Activated naive CD4-positive, alpha-beta T cell treated with anti-CD3 and anti-CD28 coated beads, Interleukin-2, amount 50 U/mL, for 24 hours (primary cell): ENCODE measurements at regions not wholly inside any gene's neighbourhood (a gene's known extent, or its start where the extent isn't known, plus 50 kb on each side); places are given as distances from the start of the nearest gene placed in this dataset.

Experiments used
- H3K27ac Mint-ChIP-seq: one replicate; pipeline ENCODE4 v1.8.0; 2021; ENCODE audit warnings: mild to moderate bottlenecking, mixed read lengths
- H3K27me3 Mint-ChIP-seq: one replicate; pipeline ENCODE4 v1.8.0; 2021; ENCODE audit warnings: mixed read lengths
- H3K36me3 Mint-ChIP-seq: one replicate; pipeline ENCODE4 v1.8.0; 2021; ENCODE audit warnings: mixed read lengths
- H3K4me1 Mint-ChIP-seq: one replicate; pipeline ENCODE4 v1.8.0; 2021; ENCODE audit warnings: mixed read lengths
- H3K4me3 Mint-ChIP-seq: one replicate; pipeline ENCODE4 v1.8.0; 2021; ENCODE audit warnings: mild to moderate bottlenecking, mixed read lengths
- H3K9me3 Mint-ChIP-seq: one replicate; pipeline ENCODE4 v1.8.0; 2021; ENCODE audit warnings: mixed read lengths

GRCh38 chr2:41568648-41569047, 479.2 kb upstream of the PKDCC start:
- H3K4me3 Mint-ChIP-seq: no peak overlapping the region
- no peaks in the 10 kb centered on the region for H3K36me3 Mint-ChIP-seq
- no peaks in the 10 kb centered on the region for H3K4me1 Mint-ChIP-seq
- peaks cover 3% of the 10 kb centered on the region for H3K27me3 Mint-ChIP-seq
- H3K9me3 Mint-ChIP-seq: peaks cover 9% of the 10 kb centered on the region
- H3K27ac Mint-ChIP-seq: no peak overlapping the region

GRCh38 chr2:41572154-41572553, 475.7 kb upstream of the PKDCC start:
- Mint-ChIP-seq H3K27me3 (peaks cover 3% of the 10 kb centered on the region), H3K36me3 (no peaks in the 10 kb centered on the region), H3K9me3 (peaks cover 9% of the 10 kb centered on the region), H3K4me3 (no peak overlapping the region), H3K4me1 (no peaks in the 10 kb centered on the region), H3K27ac (no peak overlapping the region)

DNA sequence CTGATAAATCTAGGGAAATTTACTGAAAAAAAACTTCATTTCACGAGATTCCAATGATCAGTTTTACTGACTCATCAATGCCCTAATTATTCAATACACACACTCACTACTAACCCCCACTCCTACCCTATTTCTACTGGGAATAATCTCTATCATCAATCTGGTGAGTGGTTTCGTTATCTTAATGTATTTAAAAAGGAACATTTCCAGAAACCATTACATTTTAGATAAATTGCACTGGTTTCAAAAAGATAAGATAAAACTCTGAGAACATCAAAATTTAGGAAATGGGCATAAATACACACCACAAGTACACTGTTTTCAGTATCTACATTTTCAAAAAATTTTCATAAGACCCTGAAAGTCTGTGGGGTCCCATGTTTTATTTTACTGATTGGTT, 471.4 kb upstream of the PKDCC start:
- Mint-ChIP-seq H3K36me3 (no peaks in the 10 kb centered on the region), H3K9me3 (no peaks in the 10 kb centered on the region), H3K27ac (no peak overlapping the region), H3K4me3 (no peak overlapping the region), H3K27me3 (peaks cover 2% of the 10 kb centered on the region), H3K4me1 (no peaks in the 10 kb centered on the region)

DNA sequence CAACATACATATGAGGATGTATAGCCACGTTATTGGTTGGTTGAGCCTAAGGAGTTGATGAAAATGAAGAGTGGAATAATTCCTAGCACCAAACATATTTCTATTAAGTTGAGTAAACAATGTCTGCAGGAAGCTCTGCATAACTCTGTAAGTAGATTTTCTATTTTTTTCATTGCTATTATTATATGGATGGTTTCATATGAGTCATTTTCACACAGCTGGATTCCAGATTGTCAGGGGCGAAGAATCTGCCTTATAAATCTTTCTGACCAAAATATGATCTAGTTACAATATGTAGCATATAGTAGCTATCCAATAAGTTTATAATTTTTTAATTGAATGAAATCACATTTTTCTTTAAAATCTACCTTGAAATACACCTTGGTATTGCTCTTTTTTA, 468.0 kb upstream of the PKDCC start:
- H3K27me3 Mint-ChIP-seq: peaks cover 6% of the 10 kb centered on the region
- H3K36me3 Mint-ChIP-seq: no peaks in the 10 kb centered on the region

DNA sequence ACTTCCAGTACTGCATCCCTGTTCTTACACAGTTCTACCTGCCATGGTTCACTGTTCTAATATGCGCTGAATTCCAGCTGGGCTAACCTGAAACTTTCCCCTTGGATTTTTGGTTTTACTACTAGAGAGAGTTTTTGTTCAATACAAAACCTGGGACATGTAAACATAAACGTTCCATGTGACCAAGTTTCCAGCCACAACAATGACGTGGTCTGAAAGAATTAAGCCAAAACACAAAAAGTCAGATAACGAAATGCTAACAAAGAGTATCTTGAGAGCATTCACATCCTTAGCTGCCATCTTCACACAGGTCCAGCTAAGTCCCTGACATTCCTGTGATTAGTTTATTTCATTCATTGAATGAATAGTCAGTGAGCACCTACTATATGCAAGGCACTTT, 467.0 kb upstream of the PKDCC start:
- Mint-ChIP-seq H3K4me3 (no peak overlapping the region), H3K27me3 (peaks cover 6% of the 10 kb centered on the region), H3K9me3 (peaks cover 18% of the 10 kb centered on the region), H3K4me1 (no peaks in the 10 kb centered on the region), H3K36me3 (no peaks in the 10 kb centered on the region), H3K27ac (no peak overlapping the region)

More for the DNA sequence above, 468.0 kb upstream of the PKDCC start:
- H3K4me3 Mint-ChIP-seq: no peak overlapping the region
- no peak overlapping the region for H3K27ac Mint-ChIP-seq
- no peaks in the 10 kb centered on the region for H3K4me1 Mint-ChIP-seq
- peaks cover 8% of the 10 kb centered on the region for H3K9me3 Mint-ChIP-seq

DNA sequence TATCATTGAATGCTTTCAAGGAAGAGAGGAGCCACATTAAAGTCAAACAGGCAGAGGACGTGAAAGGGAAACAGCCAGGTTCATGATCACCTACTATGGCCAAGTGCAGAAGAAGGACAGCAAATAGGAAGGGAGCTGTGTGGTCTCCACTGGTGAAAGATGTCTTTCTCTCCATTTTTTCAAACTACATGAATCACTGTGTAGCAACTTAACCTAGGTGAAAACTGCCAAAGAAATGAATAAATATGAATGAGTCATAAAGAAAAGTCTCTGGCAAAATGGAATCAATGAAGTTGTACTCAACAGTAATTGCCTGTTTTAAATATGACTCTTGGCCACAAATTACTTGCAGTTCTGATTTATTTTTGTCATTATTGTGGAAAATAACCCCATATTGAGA, 452.6 kb upstream of the PKDCC start:
- H3K9me3 Mint-ChIP-seq: no peaks in the 10 kb centered on the region
- H3K36me3 Mint-ChIP-seq: no peaks in the 10 kb centered on the region
- H3K27ac Mint-ChIP-seq: no peak overlapping the region
- no peaks in the 10 kb centered on the region for H3K4me1 Mint-ChIP-seq
- H3K27me3 Mint-ChIP-seq: peaks cover 3% of the 10 kb centered on the region
- H3K4me3 Mint-ChIP-seq: no peak overlapping the region

GRCh38 chr2:41597680-41598079, 450.1 kb upstream of the PKDCC start:
- Mint-ChIP-seq H3K36me3 (no peaks in the 10 kb centered on the region), H3K27ac (no peak overlapping the region), H3K4me1 (no peaks in the 10 kb centered on the region), H3K9me3 (no peaks in the 10 kb centered on the region), H3K27me3 (peaks cover 3% of the 10 kb centered on the region), H3K4me3 (no peak overlapping the region)

- H3K36me3 Mint-ChIP-seq: no peaks in the 10 kb centered on the region
- H3K27ac Mint-ChIP-seq: no peak overlapping the region
- H3K4me3 Mint-ChIP-seq: no peak overlapping the region
- H3K27me3 Mint-ChIP-seq: peaks cover 3% of the 10 kb centered on the region
- no peaks in the 10 kb centered on the region for H3K9me3 Mint-ChIP-seq
- no peaks in the 10 kb centered on the region for H3K4me1 Mint-ChIP-seq
Measured at GRCh38 chr2:41598161-41598894, 449.5 kb upstream of the PKDCC start.

DNA sequence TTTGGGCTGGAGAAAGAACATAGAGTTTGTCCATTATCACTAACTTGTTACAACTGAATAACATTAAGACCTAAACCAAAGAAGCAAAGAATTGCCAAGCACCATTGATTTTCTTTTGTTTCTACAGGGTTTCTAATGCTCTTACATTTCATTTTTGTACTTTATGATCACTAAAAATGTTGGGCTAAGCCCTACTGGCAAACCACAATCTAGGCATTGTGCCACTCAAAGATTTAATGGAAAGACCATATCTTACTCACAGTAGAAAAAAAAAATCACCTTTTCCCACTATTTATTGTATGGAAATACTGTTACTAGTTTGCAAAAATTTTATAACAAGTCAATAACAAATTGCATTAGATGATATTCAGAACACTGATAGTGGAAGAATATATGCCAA, 447.4 kb upstream of the PKDCC start:
- peaks cover 3% of the 10 kb centered on the region for H3K27me3 Mint-ChIP-seq
- no peaks in the 10 kb centered on the region for H3K9me3 Mint-ChIP-seq
- no peak overlapping the region for H3K27ac Mint-ChIP-seq
- no peaks in the 10 kb centered on the region for H3K36me3 Mint-ChIP-seq
- no peak overlapping the region for H3K4me3 Mint-ChIP-seq
- H3K4me1 Mint-ChIP-seq: no peaks in the 10 kb centered on the region

DNA sequence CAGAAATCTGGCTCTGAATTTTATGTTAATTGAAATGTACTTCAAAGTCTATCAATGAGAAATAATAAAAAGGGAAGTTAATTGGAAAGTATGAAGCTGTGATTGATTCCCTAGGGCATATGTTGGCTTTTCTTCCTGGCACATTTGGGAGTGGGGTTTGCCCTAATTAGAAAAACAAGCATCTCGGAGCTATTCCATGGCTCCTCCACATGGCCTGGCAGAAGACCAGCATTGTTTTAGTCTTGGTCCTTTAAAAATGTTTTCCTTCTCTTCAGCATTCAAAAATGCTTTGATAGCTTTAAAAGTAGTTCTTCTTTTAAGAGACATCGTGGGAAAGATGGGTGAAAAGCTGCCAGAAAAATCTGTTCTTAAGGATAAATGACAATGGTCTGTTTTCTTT, 445.5 kb upstream of the PKDCC start:
- H3K4me1 Mint-ChIP-seq: no peaks in the 10 kb centered on the region
- no peaks in the 10 kb centered on the region for H3K36me3 Mint-ChIP-seq
- H3K27me3 Mint-ChIP-seq: peaks cover 2% of the 10 kb centered on the region
- no peak overlapping the region for H3K4me3 Mint-ChIP-seq
- no peak overlapping the region for H3K27ac Mint-ChIP-seq
- no peaks in the 10 kb centered on the region for H3K9me3 Mint-ChIP-seq

DNA sequence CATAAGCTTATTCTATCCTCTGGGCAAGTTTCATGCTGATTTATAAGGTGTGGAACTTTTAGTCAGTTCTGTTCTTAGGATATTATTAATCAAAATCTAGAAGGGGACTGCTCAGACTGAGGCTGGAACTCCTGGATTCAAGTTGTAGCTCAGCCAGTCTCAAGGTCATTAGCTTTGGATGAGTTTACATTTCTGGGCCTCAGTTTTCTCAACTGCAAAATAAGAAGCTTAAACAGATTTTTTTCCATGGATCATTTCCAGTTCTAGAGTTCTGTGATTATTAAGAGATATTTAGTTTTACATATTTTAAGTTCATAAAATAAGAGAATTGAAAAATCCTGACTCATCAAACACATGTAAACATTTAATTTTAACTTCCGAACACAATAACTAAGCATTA, 442.5 kb upstream of the PKDCC start:
- Mint-ChIP-seq H3K27ac (no peak overlapping the region), H3K4me1 (no peaks in the 10 kb centered on the region), H3K9me3 (no peaks in the 10 kb centered on the region), H3K27me3 (peaks cover 2% of the 10 kb centered on the region), H3K4me3 (no peak overlapping the region), H3K36me3 (no peaks in the 10 kb centered on the region)

- Mint-ChIP-seq H3K4me1 (no peaks in the 10 kb centered on the region), H3K4me3 (no peak overlapping the region)
Measured at GRCh38 chr2:41605914-41606313, 441.9 kb upstream of the PKDCC start.

GRCh38 chr2:41610501-41611190, 437.2 kb upstream of the PKDCC start:
- H3K27ac Mint-ChIP-seq: no peak overlapping the region
- H3K4me1 Mint-ChIP-seq: no peaks in the 10 kb centered on the region
- no peak overlapping the region for H3K4me3 Mint-ChIP-seq
- no peaks in the 10 kb centered on the region for H3K9me3 Mint-ChIP-seq
- H3K36me3 Mint-ChIP-seq: no peaks in the 10 kb centered on the region
- peaks cover 2% of the 10 kb centered on the region for H3K27me3 Mint-ChIP-seq

More at GRCh38 chr2:41605914-41606313, 441.9 kb upstream of the PKDCC start:
- H3K36me3 Mint-ChIP-seq: no peaks in the 10 kb centered on the region
- H3K27me3 Mint-ChIP-seq: peaks cover 2% of the 10 kb centered on the region
- no peak overlapping the region for H3K27ac Mint-ChIP-seq
- H3K9me3 Mint-ChIP-seq: no peaks in the 10 kb centered on the region

DNA sequence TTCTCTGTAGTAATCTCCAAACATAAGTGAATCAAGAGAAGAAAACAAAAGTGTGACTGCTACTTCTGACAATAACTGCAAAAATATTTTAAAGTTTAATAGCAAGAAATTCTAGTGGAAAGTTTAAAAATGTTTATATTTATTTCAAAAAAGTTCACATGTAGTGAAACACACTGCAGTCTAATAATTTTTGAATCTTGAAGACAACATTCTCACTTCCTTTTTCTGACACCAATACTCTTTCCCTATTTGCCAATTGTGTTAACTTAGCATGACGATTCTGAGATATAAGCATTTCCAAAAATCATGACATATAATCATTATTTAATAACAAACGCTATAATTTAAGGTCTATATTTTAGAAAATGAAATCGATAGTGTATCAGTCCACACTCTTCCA, 429.1 kb upstream of the PKDCC start:
- no peaks in the 10 kb centered on the region for H3K4me1 Mint-ChIP-seq
- no peaks in the 10 kb centered on the region for H3K36me3 Mint-ChIP-seq
- no peaks in the 10 kb centered on the region for H3K9me3 Mint-ChIP-seq
- peaks cover 5% of the 10 kb centered on the region for H3K27me3 Mint-ChIP-seq
- no peak overlapping the region for H3K4me3 Mint-ChIP-seq
- no peak overlapping the region for H3K27ac Mint-ChIP-seq

- Mint-ChIP-seq H3K9me3 (no peaks in the 10 kb centered on the region), H3K27me3 (peaks cover 7% of the 10 kb centered on the region), H3K36me3 (no peaks in the 10 kb centered on the region), H3K4me1 (no peaks in the 10 kb centered on the region), H3K27ac (no peak overlapping the region), H3K4me3 (no peak overlapping the region)
Measured at GRCh38 chr2:41621095-41621494, 426.7 kb upstream of the PKDCC start.

GRCh38 chr2:41621563-41621962, 426.3 kb upstream of the PKDCC start:
- no peak overlapping the region for H3K4me3 Mint-ChIP-seq

More at GRCh38 chr2:41621563-41621962, 426.3 kb upstream of the PKDCC start:
- Mint-ChIP-seq H3K36me3 (no peaks in the 10 kb centered on the region), H3K27ac (no peak overlapping the region), H3K27me3 (peaks cover 7% of the 10 kb centered on the region), H3K9me3 (no peaks in the 10 kb centered on the region), H3K4me1 (no peaks in the 10 kb centered on the region)
